Osteoblast (primary cell): ENCODE measurements at regions not wholly inside any gene's neighbourhood (a gene's known extent, or its start where the extent isn't known, plus 50 kb on each side); places are given as distances from the start of the nearest gene placed in this dataset.

Experiments used
- DNase-seq: peaks from one replicate; pipeline ENCODE4 v3.0.0; 2011; ENCODE audit warnings: low spot score, mixed read lengths; ENCODE audit not compliant: insufficient read length; ENCODE audit errors: missing footprints
- H2AFZ ChIP-seq: 2 replicates; pipeline ENCODE4 v1.6.0; 2011; ENCODE audit warnings: mild to moderate bottlenecking, low read length
- H3K27ac ChIP-seq: 2 replicates; pipeline ENCODE4 v1.5.1; 2011; ENCODE audit warnings: mild to moderate bottlenecking, low read depth, low read length, moderate library complexity
- H3K27me3 ChIP-seq: 2 replicates; pipeline ENCODE4 v1.6.0; 2012; ENCODE audit warnings: mild to moderate bottlenecking, control low read depth, inconsistent platforms, low read length, moderate library complexity; ENCODE audit not compliant: insufficient read depth
- H3K36me3 ChIP-seq: 2 replicates; pipeline ENCODE4 v1.5.1; 2011; ENCODE audit warnings: mild to moderate bottlenecking, low read length, control low read depth, moderate library complexity; ENCODE audit not compliant: insufficient read depth
- H3K4me1 ChIP-seq: 2 replicates; pipeline ENCODE4 v1.5.1; 2011; ENCODE audit warnings: mild to moderate bottlenecking, low read length, control low read depth, moderate library complexity; ENCODE audit not compliant: insufficient read depth
- H3K4me2 ChIP-seq: 2 replicates; pipeline ENCODE4 v1.6.0; 2011; ENCODE audit warnings: mild to moderate bottlenecking, low read length; ENCODE audit not compliant: insufficient read depth
- H3K4me3 ChIP-seq: fragments of 200-600 bp; sonication (generic); 3 replicates; pipeline ENCODE4 v1.5.1; 2012; ENCODE audit warnings: mild to moderate bottlenecking, low read length, inconsistent platforms; ENCODE audit not compliant: insufficient read depth
- H3K79me2 ChIP-seq: 2 replicates; pipeline ENCODE4 v1.6.0; 2012; ENCODE audit warnings: mild to moderate bottlenecking, low read length, control low read depth, inconsistent platforms; ENCODE audit not compliant: insufficient read depth
- H3K9me3 ChIP-seq: 2 replicates; pipeline ENCODE4 v1.5.1; 2011; ENCODE audit warnings: low read depth, low read length, control low read depth
- H4K20me1 ChIP-seq: 2 replicates; pipeline ENCODE4 v1.6.0; 2012; ENCODE audit warnings: mild to moderate bottlenecking, low read length, control low read depth; ENCODE audit not compliant: insufficient read depth
- CTCF ChIP-seq: IDR thresholded peaks from 2 replicates; pipeline ENCODE4 v1.5.1; 2011; ENCODE audit warnings: mild to moderate bottlenecking, low read depth, low read length, moderate library complexity; ENCODE audit errors: extremely low read depth

GRCh38 chr2:139230881-139231280 is 450.7 kb upstream of the NXPH2 start:
- Histone ChIP-seq H2AFZ (no peak overlapping the region), H3K27me3 (no peaks in the 10 kb centered on the region), H3K36me3 (no peaks in the 10 kb centered on the region), H3K4me2 (no peak overlapping the region), H3K9me3 (no peaks in the 10 kb centered on the region), H3K27ac (no peak overlapping the region), H3K4me3 (no peak overlapping the region), H3K4me1 (no peaks in the 10 kb centered on the region), H3K79me2 (no peaks in the 10 kb centered on the region), H4K20me1 (no peaks in the 10 kb centered on the region)
- DNase-seq: no peak
- TF ChIP-seq CTCF: no peak

- Histone ChIP-seq H4K20me1 (no peaks in the 10 kb centered on the region), H3K36me3 (no peaks in the 10 kb centered on the region), H3K4me3 (no peak overlapping the region), H3K9me3 (no peaks in the 10 kb centered on the region), H3K4me1 (no peaks in the 10 kb centered on the region), H3K4me2 (no peak overlapping the region), H3K27me3 (no peaks in the 10 kb centered on the region), H3K27ac (no peak overlapping the region), H3K79me2 (no peaks in the 10 kb centered on the region), H2AFZ (no peak overlapping the region)
- TF ChIP-seq CTCF: no peak
- no peak for DNase-seq
Observed at GRCh38 chr2:139228276-139228675, 448.1 kb upstream of the NXPH2 start.

- H3K79me2 ChIP-seq: no peaks in the 10 kb centered on the region
- no peak overlapping the region for H3K4me3 ChIP-seq
- H3K27ac ChIP-seq: no peak overlapping the region
- H3K27me3 ChIP-seq: no peaks in the 10 kb centered on the region
- no peaks in the 10 kb centered on the region for H4K20me1 ChIP-seq
- no peak for DNase-seq
- H3K36me3 ChIP-seq: no peaks in the 10 kb centered on the region
- no peak for TF ChIP-seq CTCF
- H3K4me1 ChIP-seq: no peaks in the 10 kb centered on the region
- H2AFZ ChIP-seq: no peak overlapping the region
- H3K4me2 ChIP-seq: no peak overlapping the region
- H3K9me3 ChIP-seq: no peaks in the 10 kb centered on the region
Observed at GRCh38 chr2:139225961-139226360, 445.8 kb upstream of the NXPH2 start.

- H3K4me3 ChIP-seq: no peak overlapping the region
- H3K79me2 ChIP-seq: no peaks in the 10 kb centered on the region
Observed at GRCh38 chr2:139218181-139218580, 438.0 kb upstream of the NXPH2 start.

More at GRCh38 chr2:139218181-139218580, 438.0 kb upstream of the NXPH2 start:
- Histone ChIP-seq H3K27ac (no peak overlapping the region), H3K36me3 (no peaks in the 10 kb centered on the region), H2AFZ (no peak overlapping the region), H3K9me3 (no peaks in the 10 kb centered on the region), H3K27me3 (no peaks in the 10 kb centered on the region), H4K20me1 (no peaks in the 10 kb centered on the region), H3K4me1 (no peaks in the 10 kb centered on the region), H3K4me2 (no peak overlapping the region)
- DNase-seq: no peak
- TF ChIP-seq CTCF: no peak
